Panc1 (cell line): ENCODE measurements at regions not wholly inside any gene's neighbourhood (a gene's known extent, or its start where the extent isn't known, plus 50 kb on each side); places are given as distances from the start of the nearest gene placed in this dataset.

Experiments
- ATAC-seq: fragments of 200-7000 bp; cut with Tn5 transposase; 2 replicates; pipeline ENCODE4 v1.9.1; 2020; ENCODE audit warnings: mild to moderate bottlenecking, moderate library complexity
- BruUV-seq: library from RNA; stranded (reverse); fragments of 400-500 nt; replicated peaks from 2 replicates; lab custom pipeline; 2021; lab: Mats Ljungman, UMichigan
- CTCF ChIA-PET: fragments of 300-600 bp; sonication (Branson Sonifier 250); formaldehyde crosslinking; loops from one replicate; lab custom pipeline; 2022; ENCODE audit warnings: antibody characterized with exemption; lab: Charles Lee
- POLR2A ChIA-PET: fragments of 300-600 bp; sonication (Branson Sonifier 250); formaldehyde crosslinking; loops from one replicate; lab custom pipeline; 2022; ENCODE audit warnings: antibody characterized with exemption; lab: Charles Lee
- DNase-seq: peaks from one replicate; pipeline ENCODE4 v3.0.0-alpha.2; 2010; ENCODE audit warnings: low read depth, low spot score
- H3K27ac ChIP-seq: 2 replicates; pipeline ENCODE4 v1.5.1; 2011; ENCODE audit warnings: mild to moderate bottlenecking, low read length, inconsistent platforms
- H3K27me3 ChIP-seq: fragments of 200-500 bp; sonication (Bioruptor generic); 2 replicates; pipeline ENCODE4 v1.6.0; 2014; ENCODE audit warnings: low read length, inconsistent platforms; ENCODE audit not compliant: control insufficient read depth, insufficient read depth
- H3K36me3 ChIP-seq: fragments of 200-500 bp; sonication (Bioruptor generic); 2 replicates; pipeline ENCODE4 v1.5.1; 2014; ENCODE audit warnings: inconsistent platforms, mild to moderate bottlenecking, low read length, moderate library complexity; ENCODE audit not compliant: control insufficient read depth, insufficient read depth
- H3K4me1 ChIP-seq: 2 replicates; pipeline ENCODE4 v1.5.1; 2011; ENCODE audit warnings: inconsistent platforms, mild to moderate bottlenecking, low read length, moderate library complexity; ENCODE audit not compliant: control insufficient read depth, insufficient read depth
- H3K4me3 ChIP-seq, 2 experiments: 2 replicates each; pipeline ENCODE4 v1.5.1; 2011 to 2012; ENCODE audit warnings: low read depth in 2 of 2, low read length in 2 of 2, mild to moderate bottlenecking in 2 of 2, inconsistent platforms in 1 of 2, moderate library complexity in 1 of 2
- H3K9me3 ChIP-seq: fragments of 200-500 bp; sonication (Bioruptor generic); 2 replicates; pipeline ENCODE4 v1.5.1; 2014; ENCODE audit warnings: low read depth, mild to moderate bottlenecking, inconsistent platforms, low read length, moderate library complexity; ENCODE audit not compliant: control insufficient read depth, insufficient read depth
- POLR2AphosphoS5 ChIP-seq: IDR thresholded peaks from 2 replicates; pipeline ENCODE4 v1.6.1; 2012; ENCODE audit warnings: mild to moderate bottlenecking, low read depth, low read length, moderate library complexity
- REST ChIP-seq, 2 experiments: IDR thresholded peaks; 2 replicates each; pipeline ENCODE4 v1.6.1; 2011 to 2012; ENCODE audit warnings: low read depth in 2 of 2, control low read depth in 1 of 2, low read length in 1 of 2, mild to moderate bottlenecking in 1 of 2, moderate library complexity in 1 of 2; ENCODE audit not compliant: insufficient read depth in 1 of 2
- SIN3A ChIP-seq: IDR thresholded peaks from 2 replicates; pipeline ENCODE4 v1.6.1; 2012; ENCODE audit warnings: low read depth, mild to moderate bottlenecking, low read length, moderate library complexity, borderline replicate concordance; ENCODE audit not compliant: insufficient read depth
- TCF7L2 ChIP-seq: IDR thresholded peaks from 2 replicates; pipeline ENCODE4 v1.6.1; 2011; ENCODE audit warnings: mild to moderate bottlenecking, low read depth, low read length, inconsistent platforms
- in situ Hi-C: cut with HindIII; loops from 2 replicates; pipeline ENCODE4 v1.10.0; 2016; ENCODE audit warnings: low sequenced_read_pairs, low pct_unique_long_range_greater_than_20kb
- intact Hi-C: fragments of 100-400 bp; cut with micrococcal nuclease; formaldehyde crosslinking; loops from one replicate; pipeline ENCODE4 v1.10.0; 2022; ENCODE audit not compliant: unreplicated experiment
- TF ChIP-seq, protein P1 (sequence below): fragments of 450-650 bp; IDR thresholded peaks from 2 replicates; pipeline ENCODE4 v1.5.1; 2017; ENCODE audit warnings: mild to moderate bottlenecking

DNA sequence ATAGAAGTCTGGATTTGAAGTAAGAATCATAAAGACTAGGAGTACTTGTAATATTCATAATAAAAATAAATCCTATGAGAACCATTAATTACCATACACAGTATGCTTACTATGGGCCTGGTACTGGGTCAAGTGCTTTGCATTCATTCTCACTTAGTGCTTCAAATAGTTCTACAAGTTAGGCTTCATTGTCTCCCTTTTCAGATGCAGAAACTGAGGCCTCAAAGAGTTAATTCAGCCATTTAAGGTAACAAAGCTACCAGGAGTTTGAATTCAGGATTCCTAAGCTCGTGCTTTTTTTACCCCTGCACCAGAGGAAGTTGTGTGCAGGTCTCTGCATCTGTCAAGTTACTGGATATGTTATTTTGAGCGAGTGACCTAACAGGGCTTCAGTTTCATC is 1098.4 kb upstream of the EEF2KMT start:
- no peak overlapping the region for H3K27ac ChIP-seq
- ChIA-PET POLR2A (interaction anchor here (0.6 kb wide), 1 partner anchor 110 kb away, joined by 3 read pairs; no protein-coding TSS in a partner anchor), CTCF (no interaction called here)
- no TSS peak for BruUV-seq
- no peaks in the 10 kb centered on the region for H3K4me1 ChIP-seq
- ATAC-seq (no peak), DNase-seq (no peak)
- in situ Hi-C loops (no loop called here), intact Hi-C loops (no loop called here)
- no peaks in the 10 kb centered on the region for H3K9me3 ChIP-seq
- no peaks in the 10 kb centered on the region for H3K36me3 ChIP-seq
- TF ChIP-seq SIN3A: no peak
- no peak for TF ChIP-seq REST (IDR thresholded peaks at IDR 0.05; ENCODE audit: insufficient read depth in 1 of 2, low read depth in 2 of 2, low read length in 1 of 2)
- TF ChIP-seq, protein P1, sequence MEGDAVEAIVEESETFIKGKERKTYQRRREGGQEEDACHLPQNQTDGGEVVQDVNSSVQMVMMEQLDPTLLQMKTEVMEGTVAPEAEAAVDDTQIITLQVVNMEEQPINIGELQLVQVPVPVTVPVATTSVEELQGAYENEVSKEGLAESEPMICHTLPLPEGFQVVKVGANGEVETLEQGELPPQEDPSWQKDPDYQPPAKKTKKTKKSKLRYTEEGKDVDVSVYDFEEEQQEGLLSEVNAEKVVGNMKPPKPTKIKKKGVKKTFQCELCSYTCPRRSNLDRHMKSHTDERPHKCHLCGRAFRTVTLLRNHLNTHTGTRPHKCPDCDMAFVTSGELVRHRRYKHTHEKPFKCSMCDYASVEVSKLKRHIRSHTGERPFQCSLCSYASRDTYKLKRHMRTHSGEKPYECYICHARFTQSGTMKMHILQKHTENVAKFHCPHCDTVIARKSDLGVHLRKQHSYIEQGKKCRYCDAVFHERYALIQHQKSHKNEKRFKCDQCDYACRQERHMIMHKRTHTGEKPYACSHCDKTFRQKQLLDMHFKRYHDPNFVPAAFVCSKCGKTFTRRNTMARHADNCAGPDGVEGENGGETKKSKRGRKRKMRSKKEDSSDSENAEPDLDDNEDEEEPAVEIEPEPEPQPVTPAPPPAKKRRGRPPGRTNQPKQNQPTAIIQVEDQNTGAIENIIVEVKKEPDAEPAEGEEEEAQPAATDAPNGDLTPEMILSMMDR: no peak
- no peak for TF ChIP-seq POLR2AphosphoS5
- no peak for TF ChIP-seq TCF7L2
- 0 out of 2 replicates have a peak, but pooled peaks cover 3% of the 10 kb centered on the region for H3K27me3 ChIP-seq
- no peak overlapping the region for H3K4me3 ChIP-seq

- Histone ChIP-seq H3K4me1 (no peaks in the 10 kb centered on the region), H3K27ac (no peak overlapping the region), H3K27me3 (no peaks in the 10 kb centered on the region), H3K4me3 (no peak overlapping the region), H3K36me3 (no peaks in the 10 kb centered on the region), H3K9me3 (no peaks in the 10 kb centered on the region)
- ATAC-seq (no peak), DNase-seq (no peak)
- intact Hi-C loops: no loop called here
- no TSS peak for BruUV-seq
- ChIA-PET POLR2A (no interaction called here), CTCF (no interaction called here)
- in situ Hi-C loops: no loop called here
- TF ChIP-seq, protein P1: no peak
- TF ChIP-seq REST (IDR thresholded peaks at IDR 0.05; ENCODE audit: insufficient read depth in 1 of 2, low read depth in 2 of 2, low read length in 1 of 2): peak; percentile 81 to 83; a peak in 3 of 4 replicates
Measured at GRCh38 chr16:6193718-6194117, 1096.1 kb upstream of the EEF2KMT start.
